DMS53 treated with DMSO at 0.1 percent for 48 hours (cell line): ENCODE measurements at regions not wholly inside any gene's neighbourhood (a gene's known extent, or its start where the extent isn't known, plus 50 kb on each side); places are given as distances from the start of the nearest gene placed in this dataset.

Experiments used
- DNase-seq: peaks from one replicate; lab custom pipeline; 2025; ENCODE audit not compliant: unreplicated experiment; lab: John Stamatoyannopoulos, UW

- DNase-seq: no peak
These were observed 446.0 kb downstream of the MTRR start for GRCh38 chr5:8314965-8315364.

GRCh38 chr5:8316608-8317280 lies 447.8 kb downstream of the MTRR start:
- no peak for DNase-seq

GRCh38 chr5:8317335-8317734 lies 448.4 kb downstream of the MTRR start:
- no peak for DNase-seq

- DNase-seq: no peak
These were observed 451.3 kb downstream of the MTRR start for GRCh38 chr5:8320244-8320643.

- DNase-seq: no peak
These were observed 452.3 kb downstream of the MTRR start for GRCh38 chr5:8321272-8321671.

GRCh38 chr5:8322484-8322883 lies 453.5 kb downstream of the MTRR start:
- no peak for DNase-seq

GRCh38 chr5:8327016-8327415 lies 458.1 kb downstream of the MTRR start:
- DNase-seq: no peak

- DNase-seq: no peak
These were observed 460.8 kb downstream of the MTRR start for GRCh38 chr5:8329773-8330172.

GRCh38 chr5:8332666-8333445 lies 463.9 kb downstream of the MTRR start:
- no peak for DNase-seq

- no peak for DNase-seq
These were observed 464.5 kb downstream of the MTRR start for GRCh38 chr5:8333485-8333884.

- DNase-seq: no peak
These were observed 465.0 kb downstream of the MTRR start for GRCh38 chr5:8333977-8334376.

GRCh38 chr5:8340261-8340660 lies 471.3 kb downstream of the MTRR start:
- no peak for DNase-seq

- DNase-seq: no peak
These were observed 471.9 kb downstream of the MTRR start for GRCh38 chr5:8340739-8341344.

GRCh38 chr5:8341406-8341805 lies 472.5 kb downstream of the MTRR start:
- no peak for DNase-seq

- DNase-seq: no peak
These were observed 479.0 kb downstream of the MTRR start for GRCh38 chr5:8347984-8348383.

- no peak for DNase-seq
These were observed 480.9 kb downstream of the MTRR start for GRCh38 chr5:8349855-8350254.

GRCh38 chr5:8350644-8351339 lies 481.8 kb downstream of the MTRR start:
- no peak for DNase-seq

- DNase-seq: no peak
These were observed 487.0 kb downstream of the MTRR start for GRCh38 chr5:8355981-8356380.

GRCh38 chr5:8360012-8360411 lies 491.1 kb downstream of the MTRR start:
- DNase-seq: no peak

GRCh38 chr5:8362495-8362894 lies 493.5 kb downstream of the MTRR start:
- DNase-seq: no peak

GRCh38 chr5:8363138-8363537 lies 494.2 kb downstream of the MTRR start:
- no peak for DNase-seq

GRCh38 chr5:8366266-8366665 lies 497.3 kb downstream of the MTRR start:
- DNase-seq: no peak
